ENCODE measurements at regions not wholly inside any gene's neighbourhood (a gene's known extent, or its start where the extent isn't known, plus 50 kb on each side); places are given as distances from the start of the nearest gene placed in this dataset.

DNA sequence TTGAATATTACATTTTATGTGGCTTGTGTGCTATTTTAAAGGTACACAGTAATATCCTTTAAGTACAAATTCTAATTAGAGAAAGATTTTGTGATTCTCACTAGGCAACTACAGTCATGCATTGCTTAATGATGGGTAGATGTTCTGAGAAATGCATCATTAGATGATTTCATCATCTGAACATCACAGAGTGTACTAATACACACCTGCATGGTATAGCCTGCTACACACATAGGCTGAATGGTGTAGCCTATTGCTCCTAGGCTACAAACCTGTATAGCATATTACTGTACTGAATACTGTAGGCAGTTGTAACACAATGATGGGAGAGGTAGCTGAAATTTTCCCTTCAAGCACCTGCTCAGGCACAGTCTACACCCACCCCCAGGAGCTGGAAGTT is 217.4 kb upstream of the EOMES start:
- no peak for DNase-seq (ENCODE audit: low read depth in 2 of 2)

DNA sequence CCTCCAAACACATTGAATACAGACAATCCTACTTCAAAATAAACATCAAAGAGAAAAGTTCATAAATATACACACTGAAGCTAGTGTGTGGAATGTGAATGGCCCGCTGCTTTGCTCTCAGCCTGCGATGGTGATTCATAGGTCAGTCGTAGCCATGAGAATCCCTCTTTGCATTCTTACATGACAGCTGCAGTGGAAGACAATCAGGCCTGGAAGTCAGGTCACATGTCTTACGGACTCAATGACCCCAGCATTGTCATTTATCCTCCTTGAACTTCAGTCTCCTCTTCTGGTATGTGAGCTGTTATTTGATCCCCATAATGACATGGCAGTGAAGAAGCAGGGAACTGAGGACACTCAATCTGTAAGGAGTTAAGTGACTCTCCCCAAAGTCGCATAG is 217.8 kb upstream of the EOMES start:
- no peak for DNase-seq (ENCODE audit: low read depth in 2 of 2)

DNA sequence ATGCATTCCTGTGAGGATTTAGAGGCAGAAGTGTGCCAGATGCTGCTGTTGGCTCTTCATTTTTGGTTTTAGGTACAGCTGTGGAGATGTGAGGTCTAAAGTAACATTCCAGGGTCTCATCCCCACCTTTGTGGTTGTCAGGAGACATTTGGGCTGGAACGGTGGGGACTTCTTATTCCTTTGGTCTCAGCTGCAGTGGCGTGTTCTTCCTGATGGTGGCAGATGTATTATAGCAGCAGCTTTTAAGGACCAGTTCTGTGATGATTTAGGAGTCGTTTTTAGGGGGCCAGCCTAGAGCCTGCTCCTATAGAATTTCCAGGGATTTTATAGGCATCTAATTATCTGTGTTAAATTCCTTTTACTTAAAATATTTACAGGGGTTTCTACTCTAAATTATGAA is 221.0 kb upstream of the EOMES start:
- DNase-seq (ENCODE audit: low read depth in 2 of 2): no peak

DNA sequence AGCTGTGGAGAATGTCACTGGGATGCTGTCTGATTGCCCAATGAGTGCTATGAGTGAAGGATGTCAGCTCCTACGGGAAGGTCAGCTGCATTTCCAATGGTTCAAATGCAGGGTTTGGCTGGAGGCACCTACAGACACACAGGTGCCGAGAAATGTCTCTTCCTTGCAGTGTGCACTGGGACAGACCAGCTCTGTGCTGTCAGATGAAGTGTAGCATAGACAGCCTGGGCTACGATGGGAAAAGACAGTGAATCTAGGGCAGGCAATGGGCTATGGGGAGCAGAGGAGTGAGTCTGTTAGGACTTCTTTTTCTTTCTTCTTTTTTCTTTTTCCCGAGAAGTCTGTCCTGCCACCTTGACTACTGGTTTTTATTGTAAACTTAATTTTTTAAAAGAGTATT is 223.1 kb upstream of the EOMES start:
- DNase-seq (ENCODE audit: low read depth in 2 of 2): no peak

DNA sequence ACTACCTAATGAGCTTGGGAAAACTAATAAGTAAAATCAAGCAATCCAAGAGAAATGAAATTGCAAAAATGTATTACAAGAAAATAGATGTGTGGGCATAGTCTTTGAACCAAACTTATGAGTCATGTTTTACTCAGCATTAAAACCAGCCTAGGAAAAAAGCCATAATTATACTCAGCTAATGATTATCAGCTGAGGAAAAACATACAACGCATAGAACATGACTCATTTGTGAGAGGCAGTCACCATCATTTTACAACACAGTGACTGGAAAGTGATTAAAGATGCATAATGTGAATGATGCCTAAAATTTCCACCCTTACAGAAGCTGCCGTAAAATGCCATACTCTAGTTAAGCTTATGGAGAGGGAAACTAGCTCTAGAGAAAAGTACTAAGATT is 238.0 kb upstream of the EOMES start:
- DNase-seq (ENCODE audit: low read depth in 2 of 2): no peak

GRCh38 chr3:27963519-27963918 is 241.4 kb upstream of the EOMES start:
- DNase-seq (ENCODE audit: low read depth in 2 of 2): no peak

GRCh38 chr3:27971600-27971999 is 249.5 kb upstream of the EOMES start:
- DNase-seq (ENCODE audit: low read depth in 2 of 2): no peak

DNA sequence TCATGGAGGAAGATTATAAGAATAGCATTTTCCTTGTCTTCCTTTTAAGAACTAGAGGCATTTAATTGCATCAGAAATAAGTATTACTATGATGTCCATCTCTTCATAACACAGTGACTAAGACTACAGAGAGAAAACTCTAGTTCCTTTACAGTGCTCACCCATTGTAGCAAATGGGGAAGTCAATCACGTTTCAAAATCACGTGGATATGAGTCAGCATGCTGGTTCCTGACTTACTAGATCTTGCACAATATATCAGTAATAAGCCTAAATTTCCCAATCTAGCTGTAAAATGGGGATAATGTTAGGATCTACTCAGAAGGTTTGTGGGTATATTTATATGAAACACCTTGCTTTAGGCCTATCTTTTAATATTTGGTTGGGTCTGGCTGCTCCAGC is 254.8 kb upstream of the EOMES start:
- DNase-seq (ENCODE audit: low read depth in 2 of 2): no peak

DNA sequence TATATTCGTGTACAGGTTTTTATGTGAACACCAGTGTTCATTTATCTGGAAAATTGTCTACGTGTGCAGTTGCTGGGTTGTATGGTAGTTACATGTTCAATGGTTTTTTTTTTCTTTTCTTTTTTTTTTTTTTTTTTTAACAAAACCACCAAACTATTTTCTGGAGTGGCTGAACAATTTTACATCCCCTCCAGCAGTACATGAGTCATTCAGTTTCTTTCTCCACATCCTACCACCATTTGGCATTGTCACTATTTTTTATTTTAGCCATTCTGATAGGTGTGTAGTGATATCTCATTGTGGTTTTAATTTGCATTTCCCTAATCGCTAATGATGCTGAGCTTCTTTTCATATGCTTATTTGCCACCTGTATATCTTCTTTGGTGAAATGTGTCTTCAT is 256.3 kb upstream of the EOMES start:
- no peak for DNase-seq (ENCODE audit: low read depth in 2 of 2)

- DNase-seq (ENCODE audit: low read depth in 2 of 2): no peak
Measured at GRCh38 chr3:27985369-27986035, 255.9 kb upstream of the CMC1 start.

- no peak for DNase-seq (ENCODE audit: low read depth in 2 of 2)
Measured at GRCh38 chr3:27986234-27986879, 255.1 kb upstream of the CMC1 start.

- no peak for DNase-seq (ENCODE audit: low read depth in 2 of 2)
Measured at GRCh38 chr3:27990324-27990723, 251.1 kb upstream of the CMC1 start.

DNA sequence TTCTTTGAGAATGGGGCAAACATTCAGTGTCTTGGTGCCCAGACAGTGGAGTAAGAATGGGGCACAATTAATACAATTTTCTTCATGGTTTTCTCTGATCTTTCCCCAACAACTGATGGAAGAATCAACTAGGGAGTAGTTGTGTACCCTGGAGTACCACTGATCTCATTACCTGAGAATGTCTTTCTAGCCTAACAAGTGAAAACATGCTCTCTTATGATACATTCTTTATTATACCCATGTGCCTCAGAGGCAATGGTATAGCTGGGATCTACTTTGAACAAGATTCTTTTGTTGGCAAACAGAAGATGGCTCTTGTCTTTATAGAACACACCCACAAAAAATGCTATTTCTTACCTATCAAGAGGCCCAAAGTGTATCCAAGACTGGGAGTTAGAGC is 250.6 kb upstream of the CMC1 start:
- no peak for DNase-seq (ENCODE audit: low read depth in 2 of 2)

DNA sequence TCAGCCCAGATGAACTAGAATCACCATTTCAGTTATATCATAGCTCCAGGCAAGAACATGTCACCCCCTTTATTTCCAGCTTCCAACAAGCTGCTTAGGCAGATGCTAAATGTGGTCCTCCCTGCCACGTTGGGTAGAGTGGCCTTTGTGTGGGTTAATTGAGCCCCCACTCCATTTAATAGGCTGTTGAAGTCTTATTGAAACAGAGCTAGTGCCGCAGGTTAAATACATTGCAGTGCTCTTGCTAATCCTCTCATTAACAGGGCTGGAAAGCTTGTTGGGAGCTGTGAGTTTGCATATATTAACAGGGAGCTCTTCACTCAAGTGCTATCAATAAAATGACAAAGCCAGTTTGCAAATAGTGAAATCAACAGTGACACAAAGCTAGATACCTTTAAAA is 248.4 kb upstream of the CMC1 start:
- DNase-seq (ENCODE audit: low read depth in 2 of 2): no peak

DNA sequence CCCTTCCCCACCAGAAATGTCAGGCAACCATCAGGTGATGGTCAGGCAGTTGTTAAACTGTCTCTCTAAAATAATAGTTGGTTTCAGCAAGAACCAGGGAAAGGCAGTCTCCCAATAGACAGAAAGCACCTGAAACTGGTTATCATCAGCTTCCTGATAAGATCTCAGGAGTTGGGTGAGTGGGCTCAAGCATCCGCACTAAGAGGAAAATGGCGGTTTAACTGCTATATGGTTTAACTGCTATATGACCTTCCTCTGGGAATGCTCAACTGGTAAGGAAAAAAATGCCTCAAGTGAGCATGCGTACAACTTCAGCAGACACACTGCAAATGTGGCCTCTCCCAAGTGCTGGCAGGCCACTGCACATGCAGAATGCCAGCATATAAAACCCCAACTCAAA is 240.8 kb upstream of the CMC1 start:
- no peak for DNase-seq (ENCODE audit: low read depth in 2 of 2)

GRCh38 chr3:28008235-28008634 is 233.2 kb upstream of the CMC1 start:
- DNase-seq (ENCODE audit: low read depth in 2 of 2): no peak

- no peak for DNase-seq (ENCODE audit: low read depth in 2 of 2)
Measured at GRCh38 chr3:28012830-28013229, 228.6 kb upstream of the CMC1 start.

- DNase-seq (ENCODE audit: low read depth in 2 of 2): no peak
Measured at GRCh38 chr3:28013864-28014473, 227.4 kb upstream of the CMC1 start.

- no peak for DNase-seq (ENCODE audit: low read depth in 2 of 2)
Measured at GRCh38 chr3:28018925-28019718, 222.3 kb upstream of the CMC1 start.

DNA sequence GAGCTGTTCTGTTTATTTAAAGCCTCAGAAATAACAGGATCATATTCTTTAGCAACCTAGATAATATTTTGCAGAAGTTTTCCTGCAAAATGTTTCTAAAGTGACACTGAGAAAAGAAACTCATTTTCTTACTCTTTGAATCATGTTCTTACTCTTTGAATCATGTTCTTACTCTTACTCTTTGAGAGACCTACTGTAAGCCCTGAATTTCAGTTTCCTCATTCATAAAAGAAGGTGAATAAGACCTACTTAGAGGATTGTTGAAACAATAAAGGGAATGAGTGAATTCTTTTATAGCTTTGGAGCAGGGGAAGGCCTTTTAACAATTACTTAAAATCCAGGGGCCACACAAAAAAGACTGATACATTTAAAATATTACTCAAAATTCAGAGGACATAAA is 221.7 kb upstream of the CMC1 start:
- DNase-seq (ENCODE audit: low read depth in 2 of 2): no peak

DNA sequence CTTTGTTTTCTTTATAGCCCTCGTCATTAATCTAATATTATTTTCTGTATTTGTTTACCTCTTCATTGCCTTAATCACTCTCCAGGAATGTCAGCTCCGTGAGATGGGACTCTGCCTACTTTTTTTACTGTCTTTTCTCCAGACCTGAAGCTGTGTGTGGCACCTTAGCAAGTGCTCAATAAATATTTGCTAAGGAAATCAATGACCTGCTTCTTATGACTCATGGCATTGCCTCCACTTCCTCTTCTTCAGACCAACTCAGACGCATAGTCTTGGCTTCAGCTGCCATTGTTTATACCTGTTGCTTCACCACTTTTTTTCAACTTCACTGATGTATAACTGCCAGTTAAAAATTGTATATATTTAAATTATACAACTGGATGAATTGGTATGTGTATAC is 218.5 kb upstream of the CMC1 start:
- no peak for DNase-seq (ENCODE audit: low read depth in 2 of 2)

DNA sequence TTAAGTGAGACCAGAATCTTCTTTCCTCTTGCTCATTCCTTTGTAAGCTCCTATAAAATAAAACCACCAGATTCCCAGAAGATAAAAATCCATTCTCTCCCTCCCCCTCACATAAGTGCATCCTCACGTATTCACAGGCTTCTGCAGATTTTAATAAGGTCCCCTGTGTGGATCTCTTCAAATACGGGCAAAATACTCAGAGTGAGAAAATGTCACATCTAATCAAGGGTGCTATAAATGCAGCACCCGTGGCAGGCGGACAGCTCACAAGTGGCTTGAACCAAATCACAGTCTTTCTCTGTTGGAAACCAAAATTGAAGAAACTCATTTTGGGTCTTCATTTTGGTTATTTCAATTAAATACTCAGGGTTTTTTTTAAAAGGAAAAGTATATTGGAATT is 212.9 kb upstream of the CMC1 start:
- DNase-seq (ENCODE audit: low read depth in 2 of 2): no peak

Data from stimulated activated CD4-positive, alpha-beta T cell treated with anti-CD3 and anti-CD28 coated beads, Interleukin-1b, Interleukin-23, amount 100 ng/mL, for 4 hours (primary cell).